GM18502 (cell line): ENCODE measurements at regions not wholly inside any gene's neighbourhood (a gene's known extent, or its start where the extent isn't known, plus 50 kb on each side); places are given as distances from the start of the nearest gene placed in this dataset.
"Not testable (repeated sequence)": the region's sequence is repeated elsewhere in the genome, so short reads cannot be mapped to it uniquely, and the experiment has no call there.

Source experiments
- ATAC-seq: cut with Tn5 transposase; IDR thresholded peaks from one replicate; pipeline ENCODE4 v1.9.1; 2021; ENCODE audit warnings: mild to moderate bottlenecking; ENCODE audit not compliant: unreplicated experiment, poor library complexity

- ATAC-seq: no peak
These were observed 200.4 kb upstream of the SSTR4 start for GRCh38 chr20:22834651-22835256.

GRCh38 chr20:22836211-22836610 is 198.9 kb upstream of the SSTR4 start:
- no peak for ATAC-seq

- no peak for ATAC-seq
These were observed 198.2 kb upstream of the SSTR4 start for GRCh38 chr20:22836877-22837276.

GRCh38 chr20:22838001-22838400 is 197.1 kb upstream of the SSTR4 start:
- no peak for ATAC-seq

- ATAC-seq: no peak
These were observed 193.3 kb upstream of the SSTR4 start for GRCh38 chr20:22841846-22842245.

GRCh38 chr20:22842793-22843192 is 192.3 kb upstream of the SSTR4 start:
- ATAC-seq: no peak

GRCh38 chr20:22844959-22845358 is 190.2 kb upstream of the SSTR4 start:
- ATAC-seq: no peak

- no peak for ATAC-seq
These were observed 188.2 kb upstream of the SSTR4 start for GRCh38 chr20:22846863-22847262.

GRCh38 chr20:22848364-22848763 is 186.7 kb upstream of the SSTR4 start:
- ATAC-seq: no peak

GRCh38 chr20:22851679-22852346 is 183.3 kb upstream of the SSTR4 start:
- not testable (repeated sequence) for ATAC-seq

GRCh38 chr20:22861231-22861980 is 173.7 kb upstream of the SSTR4 start:
- no peak for ATAC-seq

- ATAC-seq: no peak
These were observed 173.1 kb upstream of the SSTR4 start for GRCh38 chr20:22861990-22862389.

GRCh38 chr20:22862671-22863230 is 172.4 kb upstream of the SSTR4 start:
- ATAC-seq: no peak

- no peak for ATAC-seq
These were observed 171.3 kb upstream of the SSTR4 start for GRCh38 chr20:22863826-22864225.

GRCh38 chr20:22866812-22867341 is 168.2 kb upstream of the SSTR4 start:
- no peak for ATAC-seq

GRCh38 chr20:22878166-22878565 is 156.9 kb upstream of the SSTR4 start:
- no peak for ATAC-seq

GRCh38 chr20:22880277-22880676 is 154.8 kb upstream of the SSTR4 start:
- no peak for ATAC-seq

GRCh38 chr20:22887796-22888195 is 147.3 kb upstream of the SSTR4 start:
- ATAC-seq: no peak

GRCh38 chr20:22890594-22891300 is 144.4 kb upstream of the SSTR4 start:
- ATAC-seq: no peak

- ATAC-seq: no peak
These were observed 133.9 kb upstream of the SSTR4 start for GRCh38 chr20:22901164-22901563.
